Neural cell (in vitro differentiated cells): ENCODE measurements at regions not wholly inside any gene's neighbourhood (a gene's known extent, or its start where the extent isn't known, plus 50 kb on each side); places are given as distances from the start of the nearest gene placed in this dataset.

Experiments used
- CTCF ChIP-seq: fragments of 450-650 bp; IDR thresholded peaks from 2 replicates; pipeline ENCODE4 v1.5.1; 2014; ENCODE audit warnings: antibody characterized with exemption, mild to moderate bottlenecking, moderate library complexity; ENCODE audit not compliant: poor library complexity, severe bottlenecking
- EP300 ChIP-seq: fragments of 450-650 bp; conservative IDR thresholded peaks from 2 replicates; pipeline ENCODE4 v1.6.1; 2014; ENCODE audit warnings: antibody characterized with exemption, mild to moderate bottlenecking, moderate library complexity; ENCODE audit not compliant: poor library complexity, severe bottlenecking
- EZH2 ChIP-seq: fragments of 200-600, 300-800 bp; shearing (Covaris generic), sonication (generic); IDR thresholded peaks from 2 replicates; pipeline ENCODE4 v1.6.1; 2014; ENCODE audit warnings: antibody characterized with exemption, low read length, borderline replicate concordance, mild to moderate bottlenecking; ENCODE audit not compliant: insufficient read depth, poor library complexity, severe bottlenecking
- MXI1 ChIP-seq: fragments of 450-650 bp; conservative IDR thresholded peaks from 2 replicates; pipeline ENCODE4 v1.6.1; 2014; ENCODE audit warnings: antibody characterized with exemption, mild to moderate bottlenecking; ENCODE audit not compliant: poor library complexity, severe bottlenecking
- POLR2AphosphoS5 ChIP-seq: IDR thresholded peaks from 2 replicates; pipeline ENCODE4 v1.6.1; 2012
- RAD21 ChIP-seq: fragments of 450-650 bp; conservative IDR thresholded peaks from 2 replicates; pipeline ENCODE4 v1.6.1; 2014; ENCODE audit warnings: antibody characterized with exemption, mild to moderate bottlenecking, moderate library complexity
- REST ChIP-seq: IDR thresholded peaks from 2 replicates; pipeline ENCODE4 v1.6.1; 2012; ENCODE audit warnings: borderline replicate concordance
- SMC3 ChIP-seq: fragments of 450-650 bp; conservative IDR thresholded peaks from 2 replicates; pipeline ENCODE4 v1.6.1; 2014; ENCODE audit warnings: antibody characterized with exemption, mild to moderate bottlenecking, moderate library complexity; ENCODE audit not compliant: poor library complexity
- TAF1 ChIP-seq: IDR thresholded peaks from 2 replicates; pipeline ENCODE4 v1.6.1; 2012; ENCODE audit warnings: low read depth

- TF ChIP-seq CTCF (no peak), EZH2 (no peak), MXI1 (no peak), TAF1 (no peak), REST (no peak), POLR2AphosphoS5 (no peak), SMC3 (no peak), RAD21 (no peak), EP300 (no peak)
Measured at GRCh38 chr10:3554121-3554522, 230.9 kb downstream of the KLF6 start.
